Suprapubic skin (tissue), 4 donors: ENCODE measurements at regions not wholly inside any gene's neighbourhood (a gene's known extent, or its start where the extent isn't known, plus 50 kb on each side); places are given as distances from the start of the nearest gene placed in this dataset.

Source experiments
- DNase-seq, 2 donors: peaks; one replicate each; pipeline ENCODE4 v3.0.0-alpha.2; 2019; ENCODE audit warnings: low spot score in 2 of 2
- H3K27ac ChIP-seq: fragments of 200-600 bp; sonication (generic); one replicate; pipeline ENCODE4 v1.5.1; 2019
- H3K27me3 ChIP-seq: fragments of 200-600 bp; sonication (generic); one replicate; pipeline ENCODE4 v1.5.1; 2019
- H3K36me3 ChIP-seq: fragments of 200-600 bp; sonication (generic); one replicate; pipeline ENCODE4 v1.5.1; 2019
- H3K4me1 ChIP-seq: fragments of 200-600 bp; sonication (generic); one replicate; pipeline ENCODE4 v1.5.1; 2019
- H3K4me3 ChIP-seq: fragments of 200-600 bp; sonication (generic); one replicate; pipeline ENCODE4 v1.5.1; 2019; ENCODE audit warnings: mild to moderate bottlenecking
- H3K9me3 ChIP-seq: fragments of 200-600 bp; sonication (generic); one replicate; pipeline ENCODE4 v1.5.1; 2019
- CTCF ChIP-seq, 2 donors: fragments of 200-600 bp in 1 of 2; fragments of 450-650 bp in 1 of 2; sonication (generic) in 1 of 2; IDR thresholded peaks; one replicate each; pipeline ENCODE4 v1.5.1; 2016 to 2019; ENCODE audit warnings: antibody characterized with exemption in 2 of 2, mild to moderate bottlenecking in 1 of 2, moderate library complexity in 1 of 2
- EP300 ChIP-seq: sonication (generic); formaldehyde crosslinking; IDR thresholded peaks from one replicate; pipeline ENCODE4 v1.6.1; 2017; ENCODE audit warnings: antibody characterized with exemption
- POLR2A ChIP-seq, 2 donors: fragments of 450-650 bp; IDR thresholded peaks; one replicate each; pipeline ENCODE4 v1.6.1; 2017; ENCODE audit warnings: antibody characterized with exemption in 2 of 2, mild to moderate bottlenecking in 2 of 2, moderate library complexity in 2 of 2
- POLR2AphosphoS5 ChIP-seq, 3 donors: sonication (generic); formaldehyde crosslinking; IDR thresholded peaks; one replicate each; pipeline ENCODE4 v1.6.1; 2017; ENCODE audit warnings: antibody characterized with exemption in 3 of 3
- WGBS: methylation state at CpG from one replicate; pipeline ENCODE4 v1.1.5; 2018; 5-methylcytosine and 5-hydroxymethylcytosine counted together

GRCh38 chr11:69903211-69903610 lies 84.0 kb upstream of the FGF3 start:
- WGBS = 76% methylated on average over 8 of the region's 8 CpGs

GRCh38 chr11:69904161-69904973 lies 85.2 kb upstream of the FGF3 start:
- H3K9me3 ChIP-seq = no peaks in the 10 kb centered on the region

More at GRCh38 chr11:69903211-69903610, 84.0 kb upstream of the FGF3 start:
- Histone ChIP-seq H3K4me1 (no peaks in the 10 kb centered on the region), H3K9me3 (no peaks in the 10 kb centered on the region), H3K4me3 (no peak overlapping the region), H3K36me3 (no peaks in the 10 kb centered on the region), H3K27ac (no peak overlapping the region), H3K27me3 (peaks cover 39% of the 10 kb centered on the region)
- DNase-seq = no peak
- TF ChIP-seq POLR2AphosphoS5 (IDR thresholded peaks at IDR 0.05) (no peak), CTCF (IDR thresholded peaks at IDR 0.05) (no peak), POLR2A (IDR thresholded peaks at IDR 0.05) (no peak), EP300 (no peak)

GRCh38 chr11:69904974-69905535 lies 85.8 kb upstream of the FGF3 start:
- no peak overlapping the region for H3K27ac ChIP-seq
- no peak for DNase-seq
- WGBS = 92% methylated on average over 5 of the region's 6 CpGs
- no peaks in the 10 kb centered on the region for H3K4me1 ChIP-seq
- H3K36me3 ChIP-seq = no peaks in the 10 kb centered on the region
- H3K9me3 ChIP-seq = no peaks in the 10 kb centered on the region
- no peak overlapping the region for H3K4me3 ChIP-seq
- peaks cover 42% of the 10 kb centered on the region for H3K27me3 ChIP-seq
- TF ChIP-seq EP300 (no peak), POLR2A (IDR thresholded peaks at IDR 0.05) (no peak)

More at GRCh38 chr11:69904161-69904973, 85.2 kb upstream of the FGF3 start:
- 66% methylated on average over 10 of the region's 14 CpGs for WGBS
- peaks cover 36% of the 10 kb centered on the region for H3K27me3 ChIP-seq
- DNase-seq = no peak
- H3K4me3 ChIP-seq = no peak overlapping the region
- no peaks in the 10 kb centered on the region for H3K4me1 ChIP-seq
- H3K36me3 ChIP-seq = no peaks in the 10 kb centered on the region
- H3K27ac ChIP-seq = no peak overlapping the region
- TF ChIP-seq CTCF (IDR thresholded peaks at IDR 0.05) (no peak), EP300 (no peak), POLR2AphosphoS5 (IDR thresholded peaks at IDR 0.05) (no peak), POLR2A (IDR thresholded peaks at IDR 0.05) (no peak)

- H3K4me1 ChIP-seq = no peaks in the 10 kb centered on the region
These were observed 86.6 kb upstream of the FGF3 start for GRCh38 chr11:69905611-69906452.

GRCh38 chr11:69906453-69906907 lies 87.3 kb upstream of the FGF3 start:
- no peaks in the 10 kb centered on the region for H3K36me3 ChIP-seq

More at GRCh38 chr11:69905611-69906452, 86.6 kb upstream of the FGF3 start:
- H3K4me3 ChIP-seq = no peak overlapping the region
- no peak overlapping the region for H3K27ac ChIP-seq
- TF ChIP-seq POLR2A (IDR thresholded peaks at IDR 0.05) (no peak), POLR2AphosphoS5 (IDR thresholded peaks at IDR 0.05) (no peak), CTCF (IDR thresholded peaks at IDR 0.05) (no peak), EP300 (no peak)
- no peak for DNase-seq
- H3K36me3 ChIP-seq = no peaks in the 10 kb centered on the region
- H3K27me3 ChIP-seq = peaks cover 42% of the 10 kb centered on the region
- WGBS = 20% methylated on average over 1 of the region's 13 CpGs
- H3K9me3 ChIP-seq = no peaks in the 10 kb centered on the region

More at GRCh38 chr11:69906453-69906907, 87.3 kb upstream of the FGF3 start:
- H3K4me3 ChIP-seq = no peak overlapping the region
- no peak overlapping the region for H3K27ac ChIP-seq
- TF ChIP-seq EP300 (no peak), POLR2AphosphoS5 (IDR thresholded peaks at IDR 0.05) (no peak), POLR2A (IDR thresholded peaks at IDR 0.05) (no peak), CTCF (IDR thresholded peaks at IDR 0.05) (no peak)
- H3K4me1 ChIP-seq = no peaks in the 10 kb centered on the region
- 100% methylated on average over 1 of the region's 3 CpGs for WGBS
- no peak for DNase-seq
- no peaks in the 10 kb centered on the region for H3K9me3 ChIP-seq
- peaks cover 42% of the 10 kb centered on the region for H3K27me3 ChIP-seq
